CD14-positive monocyte (primary cell): ENCODE measurements at regions not wholly inside any gene's neighbourhood (a gene's known extent, or its start where the extent isn't known, plus 50 kb on each side); places are given as distances from the start of the nearest gene placed in this dataset.

Experiments
- DNase-seq, 3 donors: peaks; one replicate each; pipeline ENCODE4 v3.0.0-alpha.2; 2011 to 2022
- H2AFZ ChIP-seq: 2 replicates; pipeline ENCODE4 v1.6.0; 2012; ENCODE audit warnings: mild to moderate bottlenecking, low read depth, low read length, inconsistent platforms; ENCODE audit not compliant: insufficient read depth, poor library complexity, severe bottlenecking
- H3K27ac ChIP-seq, 2 donors: 1 replicate in 1 of 2; 2 replicates in 1 of 2; pipeline ENCODE4 v1.5.1; 2012 to 2013; ENCODE audit warnings: low read length in 2 of 2, control low read depth in 1 of 2, inconsistent platforms in 1 of 2, low read depth in 1 of 2, mild to moderate bottlenecking in 1 of 2
- H3K27me3 ChIP-seq, 2 donors: one replicate each; pipeline versions ENCODE4 v1.6.0 to v1.6.1; 2011 to 2013; ENCODE audit warnings: low read length in 2 of 2; ENCODE audit not compliant: control insufficient read depth in 2 of 2, insufficient read depth in 2 of 2
- H3K36me3 ChIP-seq, 2 donors: replicated peaks in 1 of 2; 1 replicate in 1 of 2; 2 replicates in 1 of 2; pipeline versions ENCODE4 v1.5.1 to v1.6.1; 2012 to 2013; ENCODE audit warnings: low read length in 2 of 2, control low read depth in 1 of 2, inconsistent platforms in 1 of 2, mild to moderate bottlenecking in 1 of 2; ENCODE audit not compliant: insufficient read depth in 2 of 2, control insufficient read depth in 1 of 2
- H3K4me1 ChIP-seq, 2 donors: 1 replicate in 1 of 2; 2 replicates in 1 of 2; pipeline versions ENCODE4 v1.5.1 to v1.6.1; 2012 to 2013; ENCODE audit warnings: low read length in 2 of 2, control low read depth in 1 of 2, inconsistent platforms in 1 of 2, mild to moderate bottlenecking in 1 of 2, moderate library complexity in 1 of 2; ENCODE audit not compliant: insufficient read depth in 2 of 2, control insufficient read depth in 1 of 2
- H3K4me2 ChIP-seq: replicated peaks from 2 replicates; pipeline ENCODE3; 2012; ENCODE audit warnings: low read length, moderate library complexity, mild to moderate bottlenecking; ENCODE audit not compliant: poor library complexity, severe bottlenecking; ENCODE audit errors: extremely low read depth
- H3K4me3 ChIP-seq, 3 experiments: fragments of 200-600 bp in 1 of 3; sonication (generic) in 1 of 3; replicated peaks in 1 of 3; 1 replicate in 2 of 3; 2 replicates in 1 of 3; pipeline ENCODE4 v1.5.1; 2011 to 2013; ENCODE audit warnings: low read length in 3 of 3, mild to moderate bottlenecking in 3 of 3, control low read depth in 2 of 3, low read depth in 2 of 3, inconsistent platforms in 1 of 3, moderate library complexity in 1 of 3
- H3K79me2 ChIP-seq: 2 replicates; pipeline ENCODE4 v1.6.0; 2012; ENCODE audit warnings: mild to moderate bottlenecking, control low read depth, inconsistent platforms, low read length, moderate library complexity; ENCODE audit not compliant: insufficient read depth
- H3K9ac ChIP-seq: 2 replicates; pipeline ENCODE4 v1.6.0; 2017; ENCODE audit warnings: low read length, mild to moderate bottlenecking; ENCODE audit not compliant: insufficient read depth, poor library complexity, severe bottlenecking
- H3K9me3 ChIP-seq, 2 donors: replicated peaks in 1 of 2; 1 replicate in 1 of 2; 2 replicates in 1 of 2; pipeline versions ENCODE4 v1.5.1 to v1.6.1; 2012 to 2013; ENCODE audit warnings: low read length in 2 of 2, control low read depth in 1 of 2; ENCODE audit not compliant: control insufficient read depth in 1 of 2, insufficient read depth in 1 of 2
- H4K20me1 ChIP-seq: 2 replicates; pipeline ENCODE4 v1.6.0; 2012; ENCODE audit warnings: mild to moderate bottlenecking, low read length, control low read depth, moderate library complexity; ENCODE audit not compliant: insufficient read depth
- H3K27ac Mint-ChIP-seq, 7 donors: one replicate each; pipeline ENCODE4 v1.8.0; 2020; ENCODE audit warnings: mild to moderate bottlenecking in 7 of 7, mixed read lengths in 7 of 7, moderate library complexity in 6 of 7, inconsistent platforms in 2 of 7
- H3K27me3 Mint-ChIP-seq, 3 donors: one replicate each; pipeline ENCODE4 v1.8.0; 2021 to 2022; ENCODE audit warnings: low read depth in 3 of 3, mild to moderate bottlenecking in 3 of 3, mixed read lengths in 3 of 3, moderate library complexity in 3 of 3, inconsistent platforms in 1 of 3
- H3K36me3 Mint-ChIP-seq, 2 donors: one replicate each; pipeline ENCODE4 v1.8.0; 2020; ENCODE audit warnings: mixed read lengths in 2 of 2, inconsistent platforms in 1 of 2, mild to moderate bottlenecking in 1 of 2
- H3K4me1 Mint-ChIP-seq: one replicate; pipeline ENCODE4 v1.8.0; 2020; ENCODE audit warnings: mild to moderate bottlenecking, mixed read lengths
- H3K4me3 Mint-ChIP-seq, 2 donors: one replicate each; pipeline ENCODE4 v1.8.0; 2020; ENCODE audit warnings: mild to moderate bottlenecking in 2 of 2, mixed read lengths in 2 of 2, moderate library complexity in 1 of 2
- H3K9me3 Mint-ChIP-seq, 7 donors: one replicate each; pipeline ENCODE4 v1.8.0; 2020 to 2022; ENCODE audit warnings: mixed read lengths in 7 of 7, mild to moderate bottlenecking in 6 of 7, moderate library complexity in 6 of 7, inconsistent platforms in 2 of 7
- CTCF ChIP-seq: fragments of 200-600 bp; IDR thresholded peaks from one replicate; pipeline ENCODE4 v1.8.0; 2022; ENCODE audit warnings: antibody characterized with exemption, mild to moderate bottlenecking
- intact Hi-C, 2 donors: fragments of 100-400 bp; cut with micrococcal nuclease; formaldehyde crosslinking; loops; one replicate each; pipeline versions ENCODE4 v1.15.0 to v1.15.1; 2023

- H3K27me3 Mint-ChIP-seq, result peaks cover 0 to 2% (median 1%) of the 10 kb centered on the region in 3 donors
- no peak overlapping the region for H3K4me2 ChIP-seq
- no peak overlapping the region for H3K27ac Mint-ChIP-seq
Measured at GRCh38 chr1:187685333-187685732, 856.6 kb downstream of the PLA2G4A start.

DNA sequence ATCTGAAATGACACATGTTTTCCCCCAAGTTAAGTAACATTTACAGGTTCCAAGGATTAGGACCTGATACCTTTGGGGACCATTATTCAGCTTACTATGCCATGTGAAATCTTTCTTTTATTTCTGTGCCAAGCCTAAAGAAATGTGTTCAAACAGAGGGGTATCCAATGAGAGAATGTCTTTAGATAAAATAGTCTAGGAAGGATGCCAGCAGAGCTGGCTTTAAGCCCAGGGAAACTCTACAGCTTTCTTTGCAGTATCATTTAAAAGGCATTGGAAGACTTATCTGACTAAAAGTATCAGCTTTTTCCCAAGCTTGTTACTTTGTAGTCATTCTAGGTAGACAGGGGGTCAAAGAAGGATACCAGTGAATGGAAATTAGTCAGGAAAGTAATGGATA lies 860.4 kb downstream of the PLA2G4A start:
- Mint-ChIP-seq H3K27ac (no peak overlapping the region), H3K4me3 (no peak overlapping the region), H3K4me1 (no peaks in the 10 kb centered on the region), H3K36me3 (no peaks in the 10 kb centered on the region), H3K27me3 (no peaks in the 10 kb centered on the region), H3K9me3 (peaks cover 0 to 9% (median 5%) of the 10 kb centered on the region in 7 donors)
- intact Hi-C loops, result no loop called here
- Histone ChIP-seq H4K20me1 (no peaks in the 10 kb centered on the region), H3K4me3 (no peak overlapping the region), H2AFZ (no peak overlapping the region), H3K36me3 (no peaks in the 10 kb centered on the region), H3K9me3 (peaks cover 0 to 8% of the 10 kb centered on the region in 2 donors), H3K79me2 (no peaks in the 10 kb centered on the region), H3K4me1 (no peaks in the 10 kb centered on the region), H3K27ac (no peak overlapping the region), H3K4me2 (no peak overlapping the region), H3K9ac (no peak overlapping the region), H3K27me3 (no peaks in the 10 kb centered on the region)
- TF ChIP-seq CTCF, result no peak
- no peak for DNase-seq

More at GRCh38 chr1:187685333-187685732, 856.6 kb downstream of the PLA2G4A start:
- DNase-seq, result no peak
- peaks cover 0 to 8% of the 10 kb centered on the region in 2 donors for H3K9me3 ChIP-seq
- H3K27me3 ChIP-seq, result no peaks in the 10 kb centered on the region
- no peak overlapping the region for H2AFZ ChIP-seq
- H3K27ac ChIP-seq, result no peak overlapping the region
- intact Hi-C loops, result no loop called here
- H4K20me1 ChIP-seq, result no peaks in the 10 kb centered on the region
- TF ChIP-seq CTCF, result no peak
- H3K79me2 ChIP-seq, result no peaks in the 10 kb centered on the region
- no peak overlapping the region for H3K9ac ChIP-seq
- H3K36me3 ChIP-seq, result no peaks in the 10 kb centered on the region
- H3K4me3 ChIP-seq, result no peak overlapping the region
- Mint-ChIP-seq H3K4me3 (no peak overlapping the region), H3K36me3 (no peaks in the 10 kb centered on the region), H3K9me3 (peaks cover 0 to 7% (median 3%) of the 10 kb centered on the region in 7 donors), H3K4me1 (no peaks in the 10 kb centered on the region)
- no peaks in the 10 kb centered on the region for H3K4me1 ChIP-seq
